ENCODE measurements at regions not wholly inside any gene's neighbourhood (a gene's known extent, or its start where the extent isn't known, plus 50 kb on each side); places are given as distances from the start of the nearest gene placed in this dataset.

DNA sequence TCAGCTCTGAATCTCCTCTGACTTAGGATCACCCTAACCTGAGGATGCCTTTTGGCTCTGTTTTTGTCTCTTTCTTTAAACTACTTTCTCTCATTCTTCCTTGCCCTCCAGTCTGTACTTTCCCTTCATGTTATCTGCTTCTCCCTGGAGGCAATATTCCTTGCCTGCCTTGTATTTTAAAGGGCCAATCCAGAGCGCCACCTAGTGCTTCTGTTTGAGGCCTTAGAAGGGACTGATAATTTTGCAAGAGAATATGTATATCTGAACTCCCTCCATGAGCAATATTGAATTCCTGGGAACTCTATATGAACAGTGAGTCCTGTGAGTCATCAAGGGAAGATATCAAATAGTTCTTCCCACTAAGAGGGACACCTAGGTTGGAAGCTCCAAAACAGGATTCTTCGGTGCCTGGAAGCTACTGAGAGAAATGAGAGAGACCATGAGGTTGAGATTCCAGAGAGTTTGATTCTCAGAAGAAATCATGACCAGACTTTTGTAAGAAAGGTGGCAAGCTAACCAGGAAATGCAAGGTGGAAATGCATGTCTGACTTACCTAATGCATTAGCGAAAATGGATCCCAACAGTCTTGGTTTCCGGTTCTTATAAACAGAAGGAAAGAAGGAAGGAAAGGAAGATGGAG, 203.8 kb upstream of the CD96 start:
- TF ChIP-seq, protein P1, sequence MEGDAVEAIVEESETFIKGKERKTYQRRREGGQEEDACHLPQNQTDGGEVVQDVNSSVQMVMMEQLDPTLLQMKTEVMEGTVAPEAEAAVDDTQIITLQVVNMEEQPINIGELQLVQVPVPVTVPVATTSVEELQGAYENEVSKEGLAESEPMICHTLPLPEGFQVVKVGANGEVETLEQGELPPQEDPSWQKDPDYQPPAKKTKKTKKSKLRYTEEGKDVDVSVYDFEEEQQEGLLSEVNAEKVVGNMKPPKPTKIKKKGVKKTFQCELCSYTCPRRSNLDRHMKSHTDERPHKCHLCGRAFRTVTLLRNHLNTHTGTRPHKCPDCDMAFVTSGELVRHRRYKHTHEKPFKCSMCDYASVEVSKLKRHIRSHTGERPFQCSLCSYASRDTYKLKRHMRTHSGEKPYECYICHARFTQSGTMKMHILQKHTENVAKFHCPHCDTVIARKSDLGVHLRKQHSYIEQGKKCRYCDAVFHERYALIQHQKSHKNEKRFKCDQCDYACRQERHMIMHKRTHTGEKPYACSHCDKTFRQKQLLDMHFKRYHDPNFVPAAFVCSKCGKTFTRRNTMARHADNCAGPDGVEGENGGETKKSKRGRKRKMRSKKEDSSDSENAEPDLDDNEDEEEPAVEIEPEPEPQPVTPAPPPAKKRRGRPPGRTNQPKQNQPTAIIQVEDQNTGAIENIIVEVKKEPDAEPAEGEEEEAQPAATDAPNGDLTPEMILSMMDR (IDR thresholded peaks at IDR 0.05; ENCODE audit: low read length) = peak; percentile 80
- no peak for TF ChIP-seq EZH2 (optimal IDR thresholded peaks at IDR 0.05; ENCODE audit: low read depth, low read length)
- no peak for TF ChIP-seq EZH2phosphoT487 (IDR thresholded peaks at IDR 0.05; ENCODE audit: low read length)
